Fibroblast of mammary gland (primary cell): ENCODE measurements at regions not wholly inside any gene's neighbourhood (a gene's known extent, or its start where the extent isn't known, plus 50 kb on each side); places are given as distances from the start of the nearest gene placed in this dataset.

ENCODE experiments used
- DNase-seq: peaks from one replicate; pipeline ENCODE4 v3.0.0-alpha.2; 2010; ENCODE audit warnings: low read depth
- H3K4me3 ChIP-seq: 2 replicates; pipeline ENCODE4 v1.5.1; 2011; ENCODE audit warnings: low read depth, mild to moderate bottlenecking, low read length, moderate library complexity; ENCODE audit not compliant: control insufficient read depth
- TF ChIP-seq, protein P1 (sequence below): conservative IDR thresholded peaks from 2 replicates; pipeline ENCODE4 v1.5.1; 2011; ENCODE audit warnings: low read depth, low read length, inconsistent platforms; ENCODE audit not compliant: control insufficient read depth, insufficient read depth

DNA sequence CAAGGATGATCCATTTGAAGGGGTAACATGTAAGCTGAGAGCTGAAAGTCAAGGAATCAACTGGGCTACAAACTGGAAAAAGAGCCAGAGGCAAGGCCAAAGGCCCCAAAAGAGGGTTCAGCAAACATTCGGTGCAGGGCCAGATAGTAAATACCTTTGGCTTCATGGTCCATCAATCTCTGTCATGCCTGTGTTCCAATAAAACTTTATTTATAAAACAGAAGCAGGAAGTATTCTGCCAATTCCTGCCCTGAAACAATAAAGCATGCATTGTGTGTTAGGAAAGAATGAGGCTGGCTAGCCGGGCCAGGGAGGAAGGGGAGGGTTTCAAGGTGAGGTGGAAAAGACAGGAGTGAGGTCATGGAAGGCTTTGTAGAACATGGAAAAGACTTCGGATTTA is 107.1 kb downstream of the LBH start:
- TF ChIP-seq, protein P1, sequence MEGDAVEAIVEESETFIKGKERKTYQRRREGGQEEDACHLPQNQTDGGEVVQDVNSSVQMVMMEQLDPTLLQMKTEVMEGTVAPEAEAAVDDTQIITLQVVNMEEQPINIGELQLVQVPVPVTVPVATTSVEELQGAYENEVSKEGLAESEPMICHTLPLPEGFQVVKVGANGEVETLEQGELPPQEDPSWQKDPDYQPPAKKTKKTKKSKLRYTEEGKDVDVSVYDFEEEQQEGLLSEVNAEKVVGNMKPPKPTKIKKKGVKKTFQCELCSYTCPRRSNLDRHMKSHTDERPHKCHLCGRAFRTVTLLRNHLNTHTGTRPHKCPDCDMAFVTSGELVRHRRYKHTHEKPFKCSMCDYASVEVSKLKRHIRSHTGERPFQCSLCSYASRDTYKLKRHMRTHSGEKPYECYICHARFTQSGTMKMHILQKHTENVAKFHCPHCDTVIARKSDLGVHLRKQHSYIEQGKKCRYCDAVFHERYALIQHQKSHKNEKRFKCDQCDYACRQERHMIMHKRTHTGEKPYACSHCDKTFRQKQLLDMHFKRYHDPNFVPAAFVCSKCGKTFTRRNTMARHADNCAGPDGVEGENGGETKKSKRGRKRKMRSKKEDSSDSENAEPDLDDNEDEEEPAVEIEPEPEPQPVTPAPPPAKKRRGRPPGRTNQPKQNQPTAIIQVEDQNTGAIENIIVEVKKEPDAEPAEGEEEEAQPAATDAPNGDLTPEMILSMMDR: no peak
- H3K4me3 ChIP-seq: no peak overlapping the region
- DNase-seq: no peak

DNA sequence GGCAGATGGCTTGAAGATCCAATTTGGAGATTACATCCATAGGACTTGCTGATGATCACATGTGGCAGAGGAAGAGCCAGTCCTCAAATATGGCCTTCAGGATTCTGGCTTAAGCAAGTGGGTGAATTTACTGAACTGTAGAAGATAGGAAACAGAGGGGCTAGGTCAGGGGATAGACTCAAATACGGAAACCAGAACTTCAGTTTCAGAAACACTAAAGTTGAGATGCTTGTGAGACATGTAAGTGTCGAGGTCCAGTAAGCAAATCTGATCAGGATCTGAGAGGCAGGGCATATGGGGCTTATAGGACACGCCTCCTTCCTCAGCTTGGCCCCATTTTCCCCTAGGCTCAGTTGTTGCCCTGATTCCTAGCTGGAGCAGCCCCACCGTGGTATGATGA is 107.7 kb downstream of the LBH start:
- no peak for DNase-seq
- TF ChIP-seq, protein P1: no peak

DNA sequence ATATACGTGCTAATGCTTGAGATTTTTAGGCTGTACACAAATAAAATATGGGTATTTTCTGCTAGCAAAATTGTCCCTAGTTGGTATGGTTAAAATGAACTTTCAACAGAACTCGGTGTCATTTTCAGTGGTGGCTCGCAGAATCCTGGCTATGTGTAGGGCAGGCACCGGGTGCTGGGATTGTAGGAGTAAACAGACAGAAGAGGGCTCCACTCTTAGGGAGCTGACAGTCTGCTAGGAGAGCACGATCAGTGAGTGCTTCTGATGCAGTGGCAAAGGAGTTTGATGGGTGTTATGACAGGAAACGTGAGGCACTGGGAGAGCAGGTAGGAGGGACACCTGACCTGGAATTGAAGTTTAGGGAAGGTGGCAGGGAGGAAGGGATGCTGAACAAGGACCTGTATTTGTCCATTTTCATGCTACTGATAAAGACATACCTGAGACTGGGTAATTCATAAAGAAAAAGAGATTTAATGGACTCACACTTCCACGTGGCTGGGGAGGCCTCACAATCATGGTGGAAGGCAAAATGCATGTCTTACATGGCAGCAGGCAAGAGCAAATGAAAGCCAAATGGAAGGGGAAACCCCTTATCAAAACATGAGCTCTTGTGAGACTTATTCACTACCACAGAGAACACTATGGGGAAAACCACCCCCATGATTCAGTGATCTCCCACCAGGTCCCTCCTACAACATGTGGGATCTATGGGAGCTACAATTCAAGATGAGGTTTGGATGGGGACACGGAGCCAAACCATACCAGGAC is 105.4 kb upstream of the LCLAT1 start:
- H3K4me3 ChIP-seq: no peak overlapping the region
- DNase-seq: no peak
- TF ChIP-seq, protein P1: no peak

More for the DNA sequence above, 107.7 kb downstream of the LBH start:
- no peak overlapping the region for H3K4me3 ChIP-seq

DNA sequence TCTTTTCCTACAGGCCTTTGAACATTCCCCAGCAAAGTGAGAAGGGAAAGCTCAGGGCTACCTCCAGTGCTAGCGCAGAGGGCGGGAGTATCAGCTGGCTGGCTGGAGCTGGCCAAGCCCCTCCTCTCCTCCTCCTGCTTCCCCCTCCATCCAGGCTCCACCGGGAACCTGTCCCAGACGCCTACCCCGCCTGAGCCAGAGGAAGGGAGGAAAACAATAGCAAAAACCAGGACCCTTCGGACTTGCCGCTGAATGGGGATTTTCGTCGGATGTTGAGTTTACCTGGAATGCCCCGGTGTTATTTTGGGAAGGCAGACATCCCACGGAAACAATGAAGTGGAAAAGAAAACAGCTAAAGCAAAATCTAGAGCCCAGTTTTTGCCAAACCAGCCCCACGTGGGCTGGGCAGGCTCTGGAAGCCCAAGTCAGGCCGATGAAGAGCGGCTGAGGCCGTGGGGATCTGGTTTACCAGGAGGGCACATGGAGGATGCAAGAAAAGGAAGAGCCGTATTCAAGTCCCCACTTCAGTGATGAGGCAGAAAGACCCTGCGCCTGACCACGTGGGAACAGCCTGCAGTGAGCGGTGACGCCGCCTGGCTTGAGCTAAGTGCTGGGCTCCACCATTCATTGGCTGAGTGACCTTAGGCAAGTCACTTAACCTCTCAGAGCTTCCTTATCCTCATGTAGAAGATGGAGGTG is 100.4 kb upstream of the LCLAT1 start:
- TF ChIP-seq, protein P1: no peak
- no peak overlapping the region for H3K4me3 ChIP-seq

DNA sequence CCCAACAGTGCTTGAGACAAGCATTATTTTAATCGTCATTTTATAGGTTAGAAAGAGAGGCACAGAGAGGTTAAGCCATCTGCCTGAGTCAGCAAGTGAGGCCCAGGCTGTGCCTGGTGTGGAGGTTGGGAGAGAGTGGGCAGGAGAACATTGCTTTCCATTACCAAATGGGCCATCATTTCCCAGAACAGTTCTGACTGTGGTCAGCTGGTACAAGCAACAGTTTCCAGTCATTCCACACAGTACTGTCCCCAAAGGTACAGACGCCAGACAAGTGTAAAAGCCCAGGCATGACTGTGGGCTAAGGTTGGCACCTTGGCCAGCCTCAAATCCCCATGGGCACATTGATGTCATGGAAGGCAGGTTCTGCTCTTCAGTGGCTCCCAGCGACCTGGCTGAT is 98.2 kb upstream of the LCLAT1 start:
- no peak for DNase-seq
- TF ChIP-seq, protein P1: no peak
- no peak overlapping the region for H3K4me3 ChIP-seq

More for the DNA sequence above, 100.4 kb upstream of the LCLAT1 start:
- no peak for DNase-seq

DNA sequence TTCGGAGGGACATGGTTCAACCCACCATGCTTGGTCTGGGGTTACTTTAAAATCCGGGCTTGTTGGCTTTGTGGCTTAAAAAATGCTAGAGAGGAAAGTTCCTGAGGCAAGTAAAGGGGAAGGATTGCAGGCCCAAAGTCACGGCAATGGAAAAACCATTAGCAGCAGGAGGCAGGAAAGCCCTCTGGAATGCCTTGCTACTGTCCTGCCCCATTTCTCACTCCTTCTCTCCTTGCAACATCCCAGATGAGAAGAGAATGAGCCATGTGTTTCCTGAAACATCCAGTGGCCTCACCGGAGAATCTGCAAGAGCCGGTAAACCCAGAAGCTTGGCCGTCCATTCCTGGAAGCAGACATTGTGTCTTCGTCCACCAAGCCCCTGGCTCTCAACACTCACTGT is 97.4 kb upstream of the LCLAT1 start:
- no peak overlapping the region for H3K4me3 ChIP-seq
- no peak for DNase-seq
- TF ChIP-seq, protein P1: no peak
